ENCODE measurements at regions not wholly inside any gene's neighbourhood (a gene's known extent, or its start where the extent isn't known, plus 50 kb on each side); places are given as distances from the start of the nearest gene placed in this dataset.

DNA sequence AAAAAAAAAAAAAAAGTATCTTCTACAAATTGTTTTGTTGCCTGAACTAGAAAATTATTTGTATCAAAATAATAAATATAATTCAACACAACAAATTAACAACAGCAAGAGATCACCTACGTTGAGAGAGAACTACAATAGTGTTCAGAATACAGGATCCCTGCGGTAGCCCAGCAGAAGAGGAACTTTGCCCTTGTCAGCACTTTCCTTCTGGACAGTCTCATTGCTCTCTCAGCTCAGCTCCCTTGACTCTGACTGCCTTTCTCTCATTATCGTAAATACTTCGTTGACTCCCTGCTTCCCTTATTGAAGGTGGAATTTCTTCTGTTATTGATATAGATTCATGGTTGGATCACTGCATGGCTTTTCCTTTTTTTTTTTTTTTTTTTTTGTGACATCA lies 469.5 kb upstream of the VSTM2A start:
- H3K9me3 ChIP-seq, result no peaks in the 10 kb centered on the region
- H3K27ac ChIP-seq, result no peak overlapping the region
- no peaks in the 10 kb centered on the region for H3K27me3 ChIP-seq
- H3K4me3 ChIP-seq, result no peak overlapping the region
- in situ Hi-C loops (cut with MboI; ENCODE audit: low pct_ligation_motif_present in 1 of 4, low pct_unique_long_range_greater_than_20kb in 1 of 4, low sequenced_read_pairs in 3 of 4) (no loop called here), intact Hi-C loops (cut with DNase I; ENCODE audit: low total_unique reads) (no loop called here)
- H3K36me3 ChIP-seq, result no peaks in the 10 kb centered on the region
- DNase-seq, result no peak
- H3K4me1 ChIP-seq, result no peaks in the 10 kb centered on the region
- 51 to 65% methylated on average over 4 of the region's 4 CpGs for WGBS, 2 donors (ENCODE audit: low coverage in 1 of 2)
- TF ChIP-seq POLR2AphosphoS5 (IDR thresholded peaks at IDR 0.05) (no peak), POLR2A (IDR thresholded peaks at IDR 0.05) (no peak), EP300 (IDR thresholded peaks at IDR 0.05; ENCODE audit: low read depth) (no peak)
- TF ChIP-seq, protein P1, sequence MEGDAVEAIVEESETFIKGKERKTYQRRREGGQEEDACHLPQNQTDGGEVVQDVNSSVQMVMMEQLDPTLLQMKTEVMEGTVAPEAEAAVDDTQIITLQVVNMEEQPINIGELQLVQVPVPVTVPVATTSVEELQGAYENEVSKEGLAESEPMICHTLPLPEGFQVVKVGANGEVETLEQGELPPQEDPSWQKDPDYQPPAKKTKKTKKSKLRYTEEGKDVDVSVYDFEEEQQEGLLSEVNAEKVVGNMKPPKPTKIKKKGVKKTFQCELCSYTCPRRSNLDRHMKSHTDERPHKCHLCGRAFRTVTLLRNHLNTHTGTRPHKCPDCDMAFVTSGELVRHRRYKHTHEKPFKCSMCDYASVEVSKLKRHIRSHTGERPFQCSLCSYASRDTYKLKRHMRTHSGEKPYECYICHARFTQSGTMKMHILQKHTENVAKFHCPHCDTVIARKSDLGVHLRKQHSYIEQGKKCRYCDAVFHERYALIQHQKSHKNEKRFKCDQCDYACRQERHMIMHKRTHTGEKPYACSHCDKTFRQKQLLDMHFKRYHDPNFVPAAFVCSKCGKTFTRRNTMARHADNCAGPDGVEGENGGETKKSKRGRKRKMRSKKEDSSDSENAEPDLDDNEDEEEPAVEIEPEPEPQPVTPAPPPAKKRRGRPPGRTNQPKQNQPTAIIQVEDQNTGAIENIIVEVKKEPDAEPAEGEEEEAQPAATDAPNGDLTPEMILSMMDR (IDR thresholded peaks at IDR 0.05), result no peak

- H3K27ac ChIP-seq, result no peak overlapping the region
- H3K36me3 ChIP-seq, result no peaks in the 10 kb centered on the region
- intact Hi-C loops (cut with DNase I; ENCODE audit: low total_unique reads), result no loop called here
- WGBS, 2 donors (ENCODE audit: low coverage in 1 of 2), result 80 to 95% methylated on average over 3 of the region's 3 CpGs
- in situ Hi-C loops (cut with MboI; ENCODE audit: low pct_ligation_motif_present in 1 of 4, low pct_unique_long_range_greater_than_20kb in 1 of 4, low sequenced_read_pairs in 3 of 4), result no loop called here
- no peaks in the 10 kb centered on the region for H3K27me3 ChIP-seq
- H3K4me3 ChIP-seq, result no peak overlapping the region
- H3K4me1 ChIP-seq, result no peaks in the 10 kb centered on the region
- TF ChIP-seq EP300 (IDR thresholded peaks at IDR 0.05; ENCODE audit: low read depth) (no peak), POLR2AphosphoS5 (IDR thresholded peaks at IDR 0.05) (no peak), POLR2A (IDR thresholded peaks at IDR 0.05) (no peak)
- TF ChIP-seq, protein P1 (IDR thresholded peaks at IDR 0.05), result no peak
- no peak for DNase-seq
- no peaks in the 10 kb centered on the region for H3K9me3 ChIP-seq
These were observed 465.6 kb upstream of the VSTM2A start for GRCh38 chr7:54076616-54077015.

DNA sequence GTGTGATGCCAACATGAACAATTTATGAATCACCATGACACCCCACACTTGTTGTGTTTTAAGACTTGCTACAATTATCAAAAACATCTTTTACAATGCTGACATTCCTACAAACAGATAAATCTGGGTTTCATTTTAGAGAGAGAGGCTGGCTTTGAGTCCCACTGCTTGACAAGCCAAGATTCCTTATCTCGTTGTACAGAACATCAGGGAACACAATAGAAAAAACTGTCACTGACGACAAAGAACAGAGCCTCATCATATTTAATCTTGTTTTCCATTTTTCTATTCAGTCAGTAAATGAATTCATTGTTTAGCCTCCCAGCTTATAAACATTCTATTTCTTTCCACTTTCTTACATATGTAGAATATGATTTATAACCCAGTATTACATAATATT lies 461.6 kb upstream of the VSTM2A start:
- WGBS, 2 donors (ENCODE audit: low coverage in 1 of 2), result 70 to 75% methylated on average over 2 of the region's 2 CpGs
- no peaks in the 10 kb centered on the region for H3K36me3 ChIP-seq
- no peaks in the 10 kb centered on the region for H3K27me3 ChIP-seq
- no peak for DNase-seq
- intact Hi-C loops (cut with DNase I; ENCODE audit: low total_unique reads) (no loop called here), in situ Hi-C loops (cut with MboI; ENCODE audit: low pct_ligation_motif_present in 1 of 4, low pct_unique_long_range_greater_than_20kb in 1 of 4, low sequenced_read_pairs in 3 of 4) (no loop called here)
- no peak overlapping the region for H3K27ac ChIP-seq
- no peak overlapping the region for H3K4me3 ChIP-seq
- H3K4me1 ChIP-seq, result no peaks in the 10 kb centered on the region
- TF ChIP-seq EP300 (IDR thresholded peaks at IDR 0.05; ENCODE audit: low read depth), result no peak
- TF ChIP-seq, protein P1 (IDR thresholded peaks at IDR 0.05), result no peak
- TF ChIP-seq POLR2A (IDR thresholded peaks at IDR 0.05), result no peak
- TF ChIP-seq POLR2AphosphoS5 (IDR thresholded peaks at IDR 0.05), result no peak
- no peaks in the 10 kb centered on the region for H3K9me3 ChIP-seq

- Histone ChIP-seq H3K9me3 (no peaks in the 10 kb centered on the region), H3K36me3 (no peaks in the 10 kb centered on the region), H3K27me3 (no peaks in the 10 kb centered on the region), H3K27ac (no peak overlapping the region), H3K4me3 (no peak overlapping the region), H3K4me1 (no peaks in the 10 kb centered on the region)
- intact Hi-C loops (cut with DNase I; ENCODE audit: low total_unique reads), result no loop called here
- in situ Hi-C loops (cut with MboI; ENCODE audit: low pct_ligation_motif_present in 1 of 4, low pct_unique_long_range_greater_than_20kb in 1 of 4, low sequenced_read_pairs in 3 of 4), result no loop called here
- WGBS, 2 donors (ENCODE audit: low coverage in 1 of 2), result 40 to 59% methylated on average over 2 to 4 of the region's 4 CpGs
- DNase-seq, result no peak
- TF ChIP-seq POLR2AphosphoS5 (IDR thresholded peaks at IDR 0.05) (no peak), POLR2A (IDR thresholded peaks at IDR 0.05) (no peak)
These were observed 461.2 kb upstream of the VSTM2A start for GRCh38 chr7:54080971-54081370.

DNA sequence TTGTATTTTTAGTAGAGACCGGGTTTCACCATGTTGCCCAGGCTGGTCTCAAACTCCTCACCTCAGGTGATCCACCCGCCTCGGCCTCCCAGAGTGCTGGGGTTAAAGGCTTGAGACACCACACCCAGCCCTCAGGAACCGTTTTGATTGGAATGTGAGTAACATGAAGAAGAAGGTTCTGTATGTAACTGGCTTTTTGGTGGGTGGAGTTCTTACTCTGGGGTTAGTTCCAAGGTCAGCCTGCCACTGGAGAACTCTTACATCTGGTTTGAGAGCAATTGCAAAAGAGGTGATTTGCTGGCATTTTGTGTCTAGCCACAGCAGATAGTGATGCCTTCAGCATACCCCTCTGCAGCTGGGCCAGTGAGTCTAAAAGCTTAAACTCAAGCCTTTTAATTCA lies 457.8 kb upstream of the VSTM2A start:
- in situ Hi-C loops (cut with MboI; ENCODE audit: low pct_ligation_motif_present in 1 of 4, low pct_unique_long_range_greater_than_20kb in 1 of 4, low sequenced_read_pairs in 3 of 4), result no loop called here
- intact Hi-C loops (cut with DNase I; ENCODE audit: low total_unique reads), result no loop called here
- WGBS, 2 donors (ENCODE audit: low coverage in 1 of 2), result 82% methylated on average over 4 of the region's 4 CpGs; no CpG with 5 or more reads in 1 of the 2 donors
- no peak for DNase-seq
- Histone ChIP-seq H3K36me3 (no peaks in the 10 kb centered on the region), H3K27me3 (no peaks in the 10 kb centered on the region), H3K9me3 (no peaks in the 10 kb centered on the region), H3K4me3 (no peak overlapping the region), H3K27ac (no peak overlapping the region), H3K4me1 (no peaks in the 10 kb centered on the region)
- TF ChIP-seq, protein P1 (IDR thresholded peaks at IDR 0.05), result no peak
- TF ChIP-seq POLR2AphosphoS5 (IDR thresholded peaks at IDR 0.05), result no peak
- TF ChIP-seq EP300 (IDR thresholded peaks at IDR 0.05; ENCODE audit: low read depth), result no peak
- TF ChIP-seq POLR2A (IDR thresholded peaks at IDR 0.05), result no peak
